OCI-LY1 (cell line): ENCODE measurements at regions not wholly inside any gene's neighbourhood (a gene's known extent, or its start where the extent isn't known, plus 50 kb on each side); places are given as distances from the start of the nearest gene placed in this dataset.

Experiments
- CTCF ChIP-seq: fragments of 200-600 bp; sonication (generic), shearing (Covaris generic); IDR thresholded peaks from 2 replicates; pipeline ENCODE4 v1.5.1; 2017; ENCODE audit warnings: mild to moderate bottlenecking, antibody characterized with exemption, low read length, moderate library complexity, mixed read lengths
- EZH2 ChIP-seq: fragments of 200-600 bp; sonication (generic), shearing (Covaris generic); IDR thresholded peaks from 2 replicates; pipeline ENCODE4 v1.8.0; 2017; ENCODE audit warnings: borderline replicate concordance, mixed run types, mild to moderate bottlenecking, antibody characterized with exemption, low read length, moderate library complexity, mixed read lengths

- TF ChIP-seq CTCF (no peak), EZH2 (no peak)
These were observed 188.8 kb downstream of the BLID start for GRCh38 chr11:121927097-121927785.
